GM12874 (cell line): ENCODE measurements at regions not wholly inside any gene's neighbourhood (a gene's known extent, or its start where the extent isn't known, plus 50 kb on each side); places are given as distances from the start of the nearest gene placed in this dataset.

Experiments used
- TF ChIP-seq, protein P1 (sequence below): IDR thresholded peaks from 2 replicates; pipeline ENCODE4 v1.5.1; 2011; ENCODE audit warnings: low read depth, mild to moderate bottlenecking, control low read depth, low read length, moderate library complexity; ENCODE audit not compliant: insufficient read depth

GRCh38 chr11:80034801-80035200 lies 594.0 kb upstream of the TENM4 start:
- TF ChIP-seq, protein P1, sequence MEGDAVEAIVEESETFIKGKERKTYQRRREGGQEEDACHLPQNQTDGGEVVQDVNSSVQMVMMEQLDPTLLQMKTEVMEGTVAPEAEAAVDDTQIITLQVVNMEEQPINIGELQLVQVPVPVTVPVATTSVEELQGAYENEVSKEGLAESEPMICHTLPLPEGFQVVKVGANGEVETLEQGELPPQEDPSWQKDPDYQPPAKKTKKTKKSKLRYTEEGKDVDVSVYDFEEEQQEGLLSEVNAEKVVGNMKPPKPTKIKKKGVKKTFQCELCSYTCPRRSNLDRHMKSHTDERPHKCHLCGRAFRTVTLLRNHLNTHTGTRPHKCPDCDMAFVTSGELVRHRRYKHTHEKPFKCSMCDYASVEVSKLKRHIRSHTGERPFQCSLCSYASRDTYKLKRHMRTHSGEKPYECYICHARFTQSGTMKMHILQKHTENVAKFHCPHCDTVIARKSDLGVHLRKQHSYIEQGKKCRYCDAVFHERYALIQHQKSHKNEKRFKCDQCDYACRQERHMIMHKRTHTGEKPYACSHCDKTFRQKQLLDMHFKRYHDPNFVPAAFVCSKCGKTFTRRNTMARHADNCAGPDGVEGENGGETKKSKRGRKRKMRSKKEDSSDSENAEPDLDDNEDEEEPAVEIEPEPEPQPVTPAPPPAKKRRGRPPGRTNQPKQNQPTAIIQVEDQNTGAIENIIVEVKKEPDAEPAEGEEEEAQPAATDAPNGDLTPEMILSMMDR = no peak

GRCh38 chr11:80031014-80031600 lies 590.3 kb upstream of the TENM4 start:
- TF ChIP-seq, protein P1 = no peak

- TF ChIP-seq, protein P1 = no peak
These were observed 588.2 kb upstream of the TENM4 start for GRCh38 chr11:80028998-80029397.

- TF ChIP-seq, protein P1 = no peak
These were observed 583.3 kb upstream of the TENM4 start for GRCh38 chr11:80024119-80024518.

GRCh38 chr11:80023386-80023785 lies 582.6 kb upstream of the TENM4 start:
- TF ChIP-seq, protein P1 = no peak

GRCh38 chr11:80010536-80010935 lies 569.7 kb upstream of the TENM4 start:
- TF ChIP-seq, protein P1 = no peak

DNA sequence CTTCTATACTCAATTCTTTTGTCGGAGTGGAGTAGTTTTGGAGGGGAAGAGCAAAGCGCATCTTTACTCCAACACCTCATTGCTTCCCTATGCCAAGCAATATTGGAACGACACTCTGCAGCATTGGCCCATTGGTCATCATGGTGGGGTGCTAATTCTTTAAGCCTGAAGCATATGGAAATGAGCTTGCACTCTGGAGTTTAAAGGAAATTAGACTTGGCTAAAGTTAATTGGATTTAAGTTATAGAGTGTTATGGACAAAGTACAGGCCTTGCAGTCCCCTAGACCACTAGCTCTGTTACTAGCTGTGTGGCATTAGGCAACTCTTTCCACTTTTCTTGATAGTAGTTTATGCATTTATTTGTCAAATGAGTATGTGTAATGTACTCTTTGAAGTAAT lies 568.3 kb upstream of the TENM4 start:
- TF ChIP-seq, protein P1 = no peak
